Ramos (cell line): ENCODE measurements at regions not wholly inside any gene's neighbourhood (a gene's known extent, or its start where the extent isn't known, plus 50 kb on each side); places are given as distances from the start of the nearest gene placed in this dataset.
"Not testable (repeated sequence)": the region's sequence is repeated elsewhere in the genome, so short reads cannot be mapped to it uniquely, and the experiment has no call there.

ENCODE experiments used
- in situ Hi-C: fragments of 300-500 bp; cut with MboI; formaldehyde crosslinking; loops from one replicate; pipeline ENCODE4 v1.14.3; 2022; ENCODE audit warnings: low sequenced_read_pairs; ENCODE audit not compliant: unreplicated experiment

DNA sequence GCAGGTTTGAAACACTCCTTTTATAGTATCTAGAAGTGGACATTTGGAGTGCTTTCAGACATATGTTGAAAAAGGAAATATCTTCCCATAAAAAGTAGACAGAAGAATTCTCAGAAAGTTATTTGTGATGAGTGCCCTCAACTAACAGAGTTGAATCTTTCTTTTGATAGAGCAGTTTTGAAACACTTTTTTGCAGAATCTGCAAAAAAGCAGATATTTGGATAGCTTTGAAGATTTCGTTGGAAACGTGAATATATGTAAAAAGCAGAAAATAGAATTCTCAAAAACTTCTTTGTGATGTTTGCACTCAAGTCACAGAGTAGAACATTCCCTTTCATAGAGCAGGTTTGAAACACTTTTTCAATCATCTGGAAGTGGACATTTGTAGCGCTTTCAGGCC lies 676.4 kb upstream of the ZNF337 start:
- in situ Hi-C loops: not testable (repeated sequence)

DNA sequence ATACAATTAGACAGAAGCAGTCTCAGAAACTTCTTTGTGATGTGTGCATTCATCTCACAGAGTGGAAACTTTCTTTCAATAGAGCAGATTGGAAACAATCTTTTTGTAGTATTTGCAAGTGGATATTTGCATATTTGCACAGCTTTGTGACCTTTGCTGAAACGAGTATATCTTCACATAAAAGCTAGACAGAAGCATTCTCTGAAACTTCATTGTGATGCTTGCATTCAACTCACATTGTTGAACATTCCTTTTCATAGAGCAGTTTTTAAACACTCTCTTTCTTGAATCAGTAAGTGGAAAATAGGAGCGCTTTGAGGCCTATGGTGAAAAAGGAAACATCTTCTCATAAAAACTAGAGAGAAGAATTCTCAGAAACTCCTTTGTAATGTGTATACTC lies 657.9 kb upstream of the ZNF337 start:
- in situ Hi-C loops: no loop called here

GRCh38 chr20:26347396-26347795 lies 650.7 kb upstream of the ZNF337 start:
- in situ Hi-C loops: no loop called here

DNA sequence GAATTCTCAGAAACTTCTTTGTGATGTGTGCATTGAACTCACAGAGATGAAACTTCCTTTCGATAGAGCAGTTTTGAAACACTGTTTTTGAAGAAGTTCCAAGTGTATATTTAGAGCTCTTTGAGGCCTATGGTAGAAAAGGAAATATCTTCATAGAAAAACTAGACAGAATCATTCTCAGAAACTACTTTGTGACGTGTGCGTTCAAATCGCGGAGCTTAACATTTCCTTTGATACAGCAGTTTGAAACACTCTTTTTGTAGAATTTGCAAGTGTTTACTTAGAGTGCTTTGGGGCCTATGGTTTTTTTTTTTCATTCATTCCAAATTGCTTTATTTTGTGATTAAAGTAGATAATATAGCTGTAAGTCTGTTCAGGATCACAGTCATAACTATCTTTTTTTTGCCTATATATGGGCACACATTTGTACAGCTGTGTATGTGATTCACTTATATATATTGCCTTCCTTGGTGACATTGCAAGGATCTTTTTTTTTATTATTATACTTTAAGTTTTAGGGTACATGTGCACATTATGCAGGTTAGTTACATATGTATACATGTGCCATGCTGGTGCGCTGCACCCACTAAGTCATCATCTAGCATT lies 643.9 kb upstream of the ZNF337 start:
- in situ Hi-C loops: not testable (repeated sequence)

DNA sequence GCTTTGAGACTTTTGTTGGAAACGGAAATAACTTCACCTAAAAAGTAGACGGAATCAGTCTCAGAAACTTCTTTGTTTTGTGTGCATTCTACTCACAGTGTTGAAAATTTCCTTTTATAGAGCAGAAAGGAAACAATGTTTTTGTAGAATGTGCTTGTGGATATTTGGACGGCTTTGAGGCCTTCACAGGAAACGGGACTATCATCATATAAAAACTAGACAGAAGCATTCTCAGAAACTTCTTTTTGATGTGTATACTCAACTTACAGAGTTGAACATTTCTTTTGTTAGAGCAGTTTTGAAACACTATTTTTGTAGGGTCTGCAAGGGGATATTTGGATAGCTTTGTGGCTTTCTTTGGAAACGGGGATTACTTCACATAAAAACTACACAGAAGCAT lies 627.5 kb upstream of the ZNF337 start:
- in situ Hi-C loops: no loop called here

- in situ Hi-C loops: no loop called here
Observed at GRCh38 chr20:26315054-26315453, 618.4 kb upstream of the ZNF337 start.

DNA sequence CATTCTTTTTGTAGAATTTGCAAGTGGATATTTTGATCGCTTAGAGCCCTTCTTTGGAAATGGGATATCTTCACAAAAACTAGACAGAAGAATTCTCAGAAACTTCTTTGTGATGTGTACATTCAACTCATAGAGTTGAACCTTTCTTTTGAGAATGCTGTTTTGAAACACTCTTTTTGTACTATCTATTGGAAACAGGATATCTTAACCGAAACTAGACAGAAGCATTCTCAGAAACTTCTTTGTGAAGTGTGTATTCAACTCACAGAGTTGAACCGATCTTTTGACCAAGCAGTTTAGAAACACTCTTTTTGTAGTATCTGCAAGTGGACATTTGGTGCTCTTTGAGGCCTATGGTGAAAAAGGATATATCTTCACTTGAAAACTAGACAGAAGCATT lies 613.1 kb upstream of the ZNF337 start:
- in situ Hi-C loops: not testable (repeated sequence)

- in situ Hi-C loops: no loop called here
Observed at GRCh38 chr20:26308961-26309360, 612.3 kb upstream of the ZNF337 start.

DNA sequence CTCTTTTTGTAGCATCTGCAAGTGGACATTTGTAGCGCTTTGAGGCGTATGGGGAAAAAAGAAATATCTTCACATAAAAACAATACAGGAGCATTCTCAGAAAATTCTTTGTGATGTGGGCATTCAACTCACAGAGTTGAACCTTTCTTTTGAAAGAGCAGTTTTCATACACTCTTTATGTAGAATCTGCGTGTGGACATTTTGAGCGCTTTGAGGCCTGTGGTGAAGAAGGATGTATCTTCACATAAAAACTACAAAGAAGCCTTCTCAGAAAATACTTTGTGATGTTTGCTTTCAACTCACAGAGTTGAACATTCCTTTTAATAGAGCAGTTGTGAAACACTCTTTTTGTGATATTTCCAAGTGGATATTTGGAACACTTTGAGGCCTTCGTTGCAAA lies 598.4 kb upstream of the ZNF337 start:
- in situ Hi-C loops: no loop called here

DNA sequence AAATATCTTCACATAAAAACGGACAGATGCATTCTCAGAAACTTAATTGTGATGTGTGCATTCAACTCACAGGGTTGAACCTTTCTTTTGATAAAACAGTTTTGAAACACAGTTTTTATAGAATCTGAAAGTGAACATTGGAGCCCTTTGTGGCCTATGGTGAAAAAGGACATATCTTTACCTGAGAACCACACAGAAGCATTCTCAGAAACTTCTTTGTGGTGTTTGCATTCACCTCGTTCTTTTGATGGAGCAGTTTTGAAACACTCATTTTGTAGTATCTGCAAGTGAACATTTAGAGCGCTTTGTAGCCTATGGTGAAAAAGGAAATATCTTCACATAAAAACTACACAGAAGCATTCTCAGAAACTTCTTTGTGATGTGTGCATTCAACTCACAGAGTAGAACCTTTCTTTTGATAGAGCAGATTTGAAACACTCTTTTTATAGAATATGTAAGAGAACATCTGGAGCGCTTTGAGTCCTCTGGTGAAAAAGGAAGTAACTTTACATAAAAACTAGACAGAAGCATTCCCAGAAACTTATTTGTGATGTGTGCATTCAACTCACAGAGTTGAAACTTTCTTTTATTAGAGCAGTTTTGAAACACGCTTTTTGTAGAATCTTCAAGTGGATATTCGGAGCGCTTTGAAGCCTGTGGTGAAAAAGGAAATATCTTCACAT lies 591.9 kb upstream of the ZNF337 start:
- in situ Hi-C loops: not testable (repeated sequence)

DNA sequence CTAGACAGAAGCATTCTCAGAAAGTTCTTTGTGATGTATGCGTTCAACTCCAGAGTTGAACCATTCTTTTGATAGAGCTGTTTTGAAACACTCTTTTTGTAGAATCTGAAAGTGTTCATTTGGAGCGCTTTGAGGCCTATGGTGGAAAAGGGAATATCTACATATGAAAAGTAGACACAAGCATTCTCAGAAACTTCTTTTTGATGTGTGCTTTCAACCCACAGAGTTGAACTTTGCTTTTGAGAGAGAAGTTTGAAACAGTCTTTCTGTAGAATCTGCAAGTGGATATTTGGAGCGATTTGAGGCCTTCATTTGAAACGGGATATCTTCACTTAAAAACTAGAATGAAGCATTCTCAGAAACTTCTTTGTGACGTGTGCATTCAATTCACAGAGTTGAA lies 582.6 kb upstream of the ZNF337 start:
- in situ Hi-C loops: no loop called here

GRCh38 chr20:26277339-26277738 lies 580.7 kb upstream of the ZNF337 start:
- in situ Hi-C loops: no loop called here

GRCh38 chr20:26276554-26277210 lies 580.0 kb upstream of the ZNF337 start:
- in situ Hi-C loops: no loop called here

GRCh38 chr20:26268762-26269161 lies 572.1 kb upstream of the ZNF337 start:
- in situ Hi-C loops: loop anchor here (10.0 kb wide), 1 partner anchor 384 kb away; no protein-coding TSS in a partner anchor

GRCh38 chr20:26260925-26261324 lies 564.3 kb upstream of the ZNF337 start:
- in situ Hi-C loops: loop anchor here (10.0 kb wide), 1 partner anchor 376 kb away; no protein-coding TSS in a partner anchor

- in situ Hi-C loops: not testable (repeated sequence)
Observed at GRCh38 chr20:26252311-26252975, 555.8 kb upstream of the ZNF337 start.

GRCh38 chr20:26251376-26251775 lies 554.7 kb upstream of the ZNF337 start:
- in situ Hi-C loops: not testable (repeated sequence)

- in situ Hi-C loops: not testable (repeated sequence)
Observed at GRCh38 chr20:26250249-26251114, 553.8 kb upstream of the ZNF337 start.

- in situ Hi-C loops: no loop called here
Observed at GRCh38 chr20:26243731-26244130, 547.1 kb upstream of the ZNF337 start.

GRCh38 chr20:26220609-26221008 lies 524.0 kb upstream of the ZNF337 start:
- in situ Hi-C loops: not testable (repeated sequence)
